Tibial nerve (tissue), 3 donors: ENCODE measurements at regions not wholly inside any gene's neighbourhood (a gene's known extent, or its start where the extent isn't known, plus 50 kb on each side); places are given as distances from the start of the nearest gene placed in this dataset.

Experiments used
- POLR2A ChIP-seq, 2 donors: fragments of 450-650 bp; IDR thresholded peaks; one replicate each; pipeline ENCODE4 v1.6.1; 2017; ENCODE audit warnings: antibody characterized with exemption in 2 of 2, mild to moderate bottlenecking in 2 of 2, moderate library complexity in 2 of 2
- TF ChIP-seq, protein P1 (sequence below), 5 experiments: fragments of 200-600 bp in 3 of 5; fragments of 450-650 bp in 2 of 5; sonication (generic) in 3 of 5; IDR thresholded peaks; one replicate each; pipeline ENCODE4 v1.5.1; 2016 to 2019; ENCODE audit warnings: antibody characterized with exemption in 5 of 5, mild to moderate bottlenecking in 3 of 5, moderate library complexity in 2 of 5

DNA sequence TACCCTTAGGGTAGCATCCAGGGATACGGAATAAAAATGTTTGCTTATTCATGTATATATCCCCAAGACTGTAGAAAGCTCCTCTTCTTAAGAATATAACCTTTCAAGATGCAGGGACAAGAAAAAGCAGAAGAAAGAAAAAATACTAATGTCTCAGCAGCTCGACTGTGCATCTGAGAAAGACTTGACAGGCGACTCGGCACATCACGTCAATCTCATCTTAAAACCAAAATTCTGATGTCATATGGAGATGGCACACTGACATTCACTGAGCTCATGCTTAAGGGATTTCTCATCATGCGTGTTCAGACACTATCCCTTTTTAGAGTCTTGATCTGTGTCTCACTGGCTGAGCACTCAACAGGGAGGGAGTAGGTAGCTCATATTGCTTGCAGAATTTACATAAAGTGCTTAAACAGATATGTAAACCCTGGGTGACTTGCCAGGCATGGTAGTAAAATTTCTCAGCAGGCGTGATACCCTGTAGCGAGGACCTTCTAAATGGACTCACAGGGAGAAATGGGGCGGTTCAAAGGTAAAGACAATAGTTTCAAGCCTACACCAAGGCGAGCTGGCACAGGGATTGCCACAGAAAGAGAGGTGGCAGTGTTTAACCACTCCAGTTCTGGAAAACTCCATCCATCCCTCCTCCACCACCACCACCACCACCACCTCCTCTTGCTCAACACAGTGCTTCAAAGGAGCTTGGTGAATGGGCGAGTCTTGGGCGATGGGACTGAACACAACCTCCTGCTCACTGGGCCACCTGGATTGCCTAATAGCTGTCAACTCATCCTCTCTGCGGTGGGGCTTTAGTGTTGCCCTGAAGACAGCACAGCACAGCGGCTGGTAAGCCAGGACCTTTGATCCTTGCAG, 330.5 kb downstream of the TFAP2A start:
- TF ChIP-seq POLR2A (IDR thresholded peaks at IDR 0.05): no peak
- TF ChIP-seq, protein P1, sequence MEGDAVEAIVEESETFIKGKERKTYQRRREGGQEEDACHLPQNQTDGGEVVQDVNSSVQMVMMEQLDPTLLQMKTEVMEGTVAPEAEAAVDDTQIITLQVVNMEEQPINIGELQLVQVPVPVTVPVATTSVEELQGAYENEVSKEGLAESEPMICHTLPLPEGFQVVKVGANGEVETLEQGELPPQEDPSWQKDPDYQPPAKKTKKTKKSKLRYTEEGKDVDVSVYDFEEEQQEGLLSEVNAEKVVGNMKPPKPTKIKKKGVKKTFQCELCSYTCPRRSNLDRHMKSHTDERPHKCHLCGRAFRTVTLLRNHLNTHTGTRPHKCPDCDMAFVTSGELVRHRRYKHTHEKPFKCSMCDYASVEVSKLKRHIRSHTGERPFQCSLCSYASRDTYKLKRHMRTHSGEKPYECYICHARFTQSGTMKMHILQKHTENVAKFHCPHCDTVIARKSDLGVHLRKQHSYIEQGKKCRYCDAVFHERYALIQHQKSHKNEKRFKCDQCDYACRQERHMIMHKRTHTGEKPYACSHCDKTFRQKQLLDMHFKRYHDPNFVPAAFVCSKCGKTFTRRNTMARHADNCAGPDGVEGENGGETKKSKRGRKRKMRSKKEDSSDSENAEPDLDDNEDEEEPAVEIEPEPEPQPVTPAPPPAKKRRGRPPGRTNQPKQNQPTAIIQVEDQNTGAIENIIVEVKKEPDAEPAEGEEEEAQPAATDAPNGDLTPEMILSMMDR (IDR thresholded peaks at IDR 0.05): no peak
